IPS-11a (cell line): ENCODE measurements at regions not wholly inside any gene's neighbourhood (a gene's known extent, or its start where the extent isn't known, plus 50 kb on each side); places are given as distances from the start of the nearest gene placed in this dataset.

ENCODE experiments used
- H3K4me3 ChIP-seq: one replicate; pipeline ENCODE4 v1.5.1; 2013; ENCODE audit warnings: low read depth, low read length, control low read depth

DNA sequence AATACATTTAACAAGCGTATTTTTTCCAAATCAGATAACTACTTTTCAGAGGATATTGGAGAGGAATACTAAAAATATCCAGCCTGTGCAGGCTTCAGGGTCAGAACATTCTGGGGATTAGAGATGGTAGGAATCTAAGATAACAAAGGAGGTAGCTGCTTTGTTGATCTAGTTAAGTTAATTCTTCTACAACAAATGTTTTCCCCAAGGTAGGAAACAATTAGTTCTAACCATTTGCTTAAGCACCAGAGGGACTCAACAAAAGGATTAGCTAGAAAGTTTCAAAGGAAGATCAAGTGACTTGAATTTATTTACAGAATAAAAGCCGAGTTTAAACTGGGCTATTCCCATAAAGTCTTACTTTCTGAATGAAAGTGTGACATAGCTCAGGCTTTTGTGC lies 524.2 kb downstream of the TMTC2 start:
- no peak overlapping the region for H3K4me3 ChIP-seq

DNA sequence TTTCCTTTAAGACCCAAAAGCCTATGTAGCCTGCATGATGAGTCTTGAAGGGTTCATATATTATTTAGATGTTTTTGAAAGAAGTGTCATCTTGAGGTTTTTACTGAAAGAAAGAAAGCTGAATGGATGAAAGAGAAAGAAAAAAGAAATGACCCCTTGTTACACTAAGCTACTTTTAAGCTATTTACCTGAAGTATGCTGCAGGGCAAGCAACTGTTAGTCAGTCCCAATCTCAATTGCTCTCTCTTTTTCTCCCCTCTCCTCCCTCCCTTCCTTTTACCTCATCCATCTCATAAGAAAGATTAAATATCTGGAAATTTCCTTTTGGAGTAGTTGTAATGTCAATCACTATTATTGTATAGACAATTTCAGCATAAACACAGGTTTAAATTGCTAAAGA lies 512.4 kb downstream of the TMTC2 start:
- no peak overlapping the region for H3K4me3 ChIP-seq

DNA sequence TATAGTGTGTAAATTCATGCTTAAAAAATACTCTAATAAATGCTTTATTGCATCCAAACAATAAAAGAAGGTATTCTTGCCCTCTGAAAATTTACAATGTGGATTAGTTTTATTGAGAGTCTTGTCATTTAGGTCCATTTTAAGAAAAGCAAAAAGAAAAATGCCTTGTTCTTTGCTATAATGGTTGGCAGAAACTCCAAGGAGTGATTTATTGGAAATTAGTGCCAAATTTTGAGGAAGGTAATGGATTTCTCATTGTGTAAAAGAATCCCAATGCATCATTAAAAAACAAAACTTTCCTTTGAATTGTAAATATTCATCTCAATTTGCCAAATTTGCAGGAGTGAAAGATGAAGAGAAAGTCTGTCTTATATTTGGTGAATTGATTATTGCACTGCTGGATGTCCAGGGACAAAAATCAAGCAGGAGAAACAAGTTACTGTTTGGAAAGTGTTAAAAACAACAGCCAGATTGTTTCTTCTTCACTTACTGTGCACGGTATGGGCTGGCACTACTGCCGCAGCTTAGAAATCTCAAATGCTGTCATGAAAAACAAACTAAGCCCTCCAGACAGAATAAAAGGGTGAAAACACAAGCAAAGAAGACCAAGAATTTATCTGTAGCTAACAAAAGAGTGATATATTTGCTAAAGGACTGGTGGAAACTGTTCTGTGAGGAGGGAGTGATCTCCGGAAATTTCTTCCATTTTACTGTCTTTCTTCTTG lies 511.7 kb downstream of the TMTC2 start:
- no peak overlapping the region for H3K4me3 ChIP-seq

DNA sequence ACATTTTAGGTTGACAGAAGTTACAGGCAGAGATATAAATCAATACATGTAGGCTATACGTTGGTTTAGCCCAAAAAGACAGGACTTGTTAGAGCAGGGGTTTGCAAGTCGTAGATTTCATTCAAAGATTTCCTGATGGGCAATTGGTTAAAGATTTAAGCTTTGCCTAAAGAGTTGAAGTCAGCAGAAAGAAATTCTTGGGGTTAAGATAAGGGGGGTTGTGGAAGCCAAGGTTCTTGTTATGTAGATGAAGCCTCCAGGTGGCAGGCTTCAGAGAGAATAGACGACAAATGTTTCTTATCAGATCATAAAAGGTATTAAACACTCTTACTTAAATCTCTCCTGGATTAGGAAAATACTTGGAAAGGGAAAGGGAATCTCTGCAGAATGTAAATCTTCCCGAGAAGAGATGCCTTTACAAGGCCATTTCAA lies 510.8 kb downstream of the TMTC2 start:
- H3K4me3 ChIP-seq: no peak overlapping the region

DNA sequence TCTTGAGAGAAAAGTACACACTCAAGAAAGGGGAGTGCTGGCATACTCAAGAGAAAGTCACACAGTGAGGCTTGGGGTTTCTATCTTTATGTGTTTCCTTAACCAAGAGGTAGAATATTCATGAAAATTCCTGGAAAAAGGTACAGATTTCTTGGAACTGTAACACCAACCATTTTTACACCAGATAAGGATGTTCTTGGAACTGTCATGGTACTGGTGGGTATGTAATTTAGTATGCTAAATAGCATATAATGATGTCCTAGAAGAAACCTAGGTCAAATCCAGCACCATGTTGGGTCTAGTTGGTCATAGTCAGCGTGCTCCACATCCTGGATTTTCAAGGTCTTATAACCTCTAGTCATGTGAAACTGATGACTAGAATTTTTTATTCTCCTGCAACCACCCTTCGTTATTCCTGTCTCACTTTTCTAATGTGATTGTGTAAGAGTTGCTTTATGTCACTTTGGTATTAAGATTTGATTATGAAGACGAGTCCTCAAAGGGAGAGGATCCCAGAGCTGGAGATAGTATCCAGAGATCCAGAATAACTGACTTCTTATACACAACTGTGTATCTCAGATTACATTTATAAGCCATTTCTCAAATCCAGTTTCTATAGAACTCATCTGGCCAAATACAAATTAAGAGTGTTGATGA lies 510.1 kb downstream of the TMTC2 start:
- H3K4me3 ChIP-seq: no peak overlapping the region

DNA sequence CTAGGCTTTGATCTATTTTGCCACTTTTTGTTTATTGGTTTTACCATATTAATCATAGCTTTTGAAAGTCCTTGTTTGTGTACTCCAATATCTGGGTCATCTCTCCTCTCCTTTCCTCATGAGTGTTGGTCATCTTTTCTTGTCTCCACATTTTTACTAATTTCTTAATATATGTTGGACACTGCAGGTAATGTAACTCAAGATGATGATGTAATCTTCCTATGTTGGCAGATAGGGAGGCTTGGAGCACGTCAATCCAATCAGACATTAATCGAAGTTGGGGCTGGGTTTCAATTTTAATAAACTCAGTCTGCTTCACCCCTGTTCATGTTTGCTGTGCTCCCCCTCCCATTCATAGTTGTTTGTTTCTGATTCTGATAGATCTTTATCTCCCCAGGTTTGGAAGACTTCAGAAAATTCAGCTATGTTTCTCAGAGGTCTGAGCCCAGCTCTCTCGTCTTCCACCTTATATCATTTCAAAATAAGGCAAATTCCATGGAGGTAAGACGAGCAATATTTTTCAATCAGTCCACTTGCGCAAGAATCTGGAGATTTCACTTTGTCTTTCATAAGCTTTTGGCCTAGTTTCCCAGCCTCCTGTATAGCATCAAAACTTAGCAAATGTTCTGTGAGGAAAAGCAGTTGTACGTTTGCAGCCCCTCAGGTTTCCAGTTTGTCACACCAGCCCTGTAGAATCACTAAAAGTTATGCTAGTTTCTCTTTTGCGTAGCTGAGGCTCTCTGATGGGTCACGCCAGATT lies 504.1 kb downstream of the TMTC2 start:
- no peak overlapping the region for H3K4me3 ChIP-seq

DNA sequence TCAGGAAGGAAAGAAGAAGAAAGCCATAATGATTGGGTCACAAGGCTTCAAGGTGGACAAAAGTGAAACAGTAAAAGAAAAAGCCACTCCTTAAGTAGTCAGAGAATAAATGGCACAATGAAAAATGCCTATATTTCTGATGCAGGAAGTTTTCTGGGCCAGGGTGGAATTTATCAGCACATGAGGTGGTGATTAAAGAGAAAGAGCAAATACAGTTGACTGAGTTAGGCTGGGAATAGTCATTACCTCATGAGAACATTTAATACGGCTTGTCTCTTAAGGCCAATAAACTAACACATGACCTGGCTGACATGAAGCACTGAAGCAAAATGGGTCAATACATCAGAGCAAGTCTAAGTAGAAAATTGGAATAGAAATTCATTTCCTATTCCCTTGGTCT lies 499.7 kb downstream of the TMTC2 start:
- H3K4me3 ChIP-seq: no peak overlapping the region

DNA sequence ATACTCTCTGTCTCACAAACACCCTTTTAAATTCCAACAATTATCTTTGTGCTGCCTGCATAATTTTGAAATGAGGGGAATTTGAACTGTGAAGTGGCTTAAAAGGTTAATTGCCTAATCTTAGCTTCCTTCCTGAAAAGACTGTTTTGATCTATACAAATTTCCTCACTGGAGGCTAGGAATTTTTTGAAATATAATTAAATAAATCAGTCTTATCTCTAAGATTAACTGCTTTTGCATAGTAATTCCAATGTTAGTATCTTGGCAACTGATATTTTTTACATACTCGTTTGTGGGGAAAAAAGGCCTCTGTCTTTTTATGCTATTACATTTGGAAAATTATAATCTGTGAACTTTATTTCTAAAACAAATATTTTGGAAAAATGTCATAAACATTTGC lies 498.5 kb downstream of the TMTC2 start:
- H3K4me3 ChIP-seq: no peak overlapping the region
